HEK293T (cell line): ENCODE measurements at regions not wholly inside any gene's neighbourhood (a gene's known extent, or its start where the extent isn't known, plus 50 kb on each side); places are given as distances from the start of the nearest gene placed in this dataset.

ENCODE experiments used
- FOXM1 ChIP-seq: fragments of 450-650 bp; IDR thresholded peaks from 2 replicates; pipeline ENCODE4 v1.6.1; 2017; ENCODE audit warnings: mild to moderate bottlenecking, borderline replicate concordance
- HDGF ChIP-seq: fragments of 450-650 bp; IDR thresholded peaks from 2 replicates; pipeline ENCODE4 v1.6.1; 2017; ENCODE audit warnings: antibody characterized with exemption, borderline replicate concordance
- PKNOX1 ChIP-seq: fragments of 450-650 bp; IDR thresholded peaks from 2 replicates; pipeline ENCODE4 v1.6.1; 2016
- SP1 ChIP-seq: fragments of 450-650 bp; IDR thresholded peaks from 2 replicates; pipeline ENCODE4 v1.6.1; 2017
- SUZ12 ChIP-seq: fragments of 450-650 bp; IDR thresholded peaks from 2 replicates; pipeline ENCODE4 v1.6.1; 2016; ENCODE audit warnings: mild to moderate bottlenecking

GRCh38 chr17:77790143-77790829 lies 168.2 kb upstream of the TNRC6C start:
- TF ChIP-seq SP1 (no peak), PKNOX1 (no peak), FOXM1 (no peak), HDGF (no peak), SUZ12 (no peak)
